IPS-NIHi11 (cell line): ENCODE measurements at regions not wholly inside any gene's neighbourhood (a gene's known extent, or its start where the extent isn't known, plus 50 kb on each side); places are given as distances from the start of the nearest gene placed in this dataset.

Experiments used
- DNase-seq: peaks from one replicate; pipeline ENCODE4 v3.0.0; 2012; ENCODE audit warnings: mixed read lengths, low spot score

GRCh38 chr6:140320081-140321080, 945.9 kb upstream of the CITED2 start:
- DNase-seq, result no peak

GRCh38 chr6:140319209-140319608, 944.8 kb upstream of the CITED2 start:
- no peak for DNase-seq

GRCh38 chr6:140318408-140318807, 944.0 kb upstream of the CITED2 start:
- no peak for DNase-seq

GRCh38 chr6:140317950-140318349, 943.5 kb upstream of the CITED2 start:
- DNase-seq, result no peak

- no peak for DNase-seq
Measured at GRCh38 chr6:140316966-140317365, 942.5 kb upstream of the CITED2 start.

GRCh38 chr6:140314682-140315081, 940.2 kb upstream of the CITED2 start:
- DNase-seq, result no peak

- no peak for DNase-seq
Measured at GRCh38 chr6:140311146-140311545, 936.7 kb upstream of the CITED2 start.

- DNase-seq, result no peak
Measured at GRCh38 chr6:140303218-140303949, 928.9 kb upstream of the CITED2 start.

GRCh38 chr6:140300331-140300730, 925.9 kb upstream of the CITED2 start:
- no peak for DNase-seq

- DNase-seq, result no peak
Measured at GRCh38 chr6:140289186-140289585, 914.7 kb upstream of the CITED2 start.

GRCh38 chr6:140285998-140286690, 911.7 kb upstream of the CITED2 start:
- no peak for DNase-seq

GRCh38 chr6:140285471-140285870, 911.0 kb upstream of the CITED2 start:
- DNase-seq, result no peak

GRCh38 chr6:140284871-140285270, 910.4 kb upstream of the CITED2 start:
- DNase-seq, result no peak

GRCh38 chr6:140283197-140283596, 908.7 kb upstream of the CITED2 start:
- no peak for DNase-seq

- DNase-seq, result no peak
Measured at GRCh38 chr6:140281767-140282166, 907.3 kb upstream of the CITED2 start.

- DNase-seq, result no peak
Measured at GRCh38 chr6:140281236-140281635, 906.8 kb upstream of the CITED2 start.

GRCh38 chr6:140276719-140277118, 902.3 kb upstream of the CITED2 start:
- no peak for DNase-seq

- DNase-seq, result no peak
Measured at GRCh38 chr6:140276133-140276532, 901.7 kb upstream of the CITED2 start.

GRCh38 chr6:140275725-140276124, 901.3 kb upstream of the CITED2 start:
- DNase-seq, result no peak

- DNase-seq, result no peak
Measured at GRCh38 chr6:140274548-140274947, 900.1 kb upstream of the CITED2 start.

GRCh38 chr6:140271759-140272377, 897.4 kb upstream of the CITED2 start:
- no peak for DNase-seq

- no peak for DNase-seq
Measured at GRCh38 chr6:140269591-140270165, 895.2 kb upstream of the CITED2 start.
